Vagina (tissue), 2 donors: ENCODE measurements at regions not wholly inside any gene's neighbourhood (a gene's known extent, or its start where the extent isn't known, plus 50 kb on each side); places are given as distances from the start of the nearest gene placed in this dataset.

ENCODE experiments used
- POLR2AphosphoS5 ChIP-seq, 2 donors: sonication (generic); formaldehyde crosslinking; IDR thresholded peaks; one replicate each; pipeline ENCODE4 v1.9.0; 2017; ENCODE audit warnings: antibody characterized with exemption in 2 of 2, mild to moderate bottlenecking in 2 of 2, low read depth in 1 of 2; ENCODE audit not compliant: insufficient read depth in 1 of 2
- TF ChIP-seq, protein P1 (sequence below), 3 experiments: fragments of 450-650 bp in 2 of 3; fragments of 200-600 bp in 1 of 3; sonication (generic) in 1 of 3; IDR thresholded peaks; one replicate each; pipeline ENCODE4 v1.5.1; 2017 to 2019; ENCODE audit warnings: antibody characterized with exemption in 3 of 3, mild to moderate bottlenecking in 2 of 3, moderate library complexity in 2 of 3

DNA sequence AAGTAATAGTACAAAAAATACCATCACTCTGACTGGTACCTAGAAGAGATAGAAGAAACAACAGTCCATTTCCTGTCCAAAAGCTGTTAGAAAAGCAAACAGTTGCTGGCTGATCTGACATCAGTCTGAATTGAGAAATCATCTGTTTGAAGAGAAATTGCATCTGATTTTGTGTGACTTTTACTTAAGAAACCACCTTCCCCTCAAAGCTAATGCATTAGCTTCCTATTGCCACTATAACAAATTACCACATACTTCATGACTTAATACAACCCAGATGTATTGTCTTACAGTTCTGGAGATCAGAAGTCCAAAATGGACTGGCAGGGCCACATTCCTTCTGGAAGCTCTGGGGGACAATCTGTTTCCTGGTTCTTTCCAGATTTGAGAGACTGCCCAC, 385.9 kb upstream of the TLE4 start:
- no peak for TF ChIP-seq POLR2AphosphoS5 (IDR thresholded peaks at IDR 0.05; ENCODE audit: insufficient read depth in 1 of 2, low read depth in 1 of 2)
- TF ChIP-seq, protein P1, sequence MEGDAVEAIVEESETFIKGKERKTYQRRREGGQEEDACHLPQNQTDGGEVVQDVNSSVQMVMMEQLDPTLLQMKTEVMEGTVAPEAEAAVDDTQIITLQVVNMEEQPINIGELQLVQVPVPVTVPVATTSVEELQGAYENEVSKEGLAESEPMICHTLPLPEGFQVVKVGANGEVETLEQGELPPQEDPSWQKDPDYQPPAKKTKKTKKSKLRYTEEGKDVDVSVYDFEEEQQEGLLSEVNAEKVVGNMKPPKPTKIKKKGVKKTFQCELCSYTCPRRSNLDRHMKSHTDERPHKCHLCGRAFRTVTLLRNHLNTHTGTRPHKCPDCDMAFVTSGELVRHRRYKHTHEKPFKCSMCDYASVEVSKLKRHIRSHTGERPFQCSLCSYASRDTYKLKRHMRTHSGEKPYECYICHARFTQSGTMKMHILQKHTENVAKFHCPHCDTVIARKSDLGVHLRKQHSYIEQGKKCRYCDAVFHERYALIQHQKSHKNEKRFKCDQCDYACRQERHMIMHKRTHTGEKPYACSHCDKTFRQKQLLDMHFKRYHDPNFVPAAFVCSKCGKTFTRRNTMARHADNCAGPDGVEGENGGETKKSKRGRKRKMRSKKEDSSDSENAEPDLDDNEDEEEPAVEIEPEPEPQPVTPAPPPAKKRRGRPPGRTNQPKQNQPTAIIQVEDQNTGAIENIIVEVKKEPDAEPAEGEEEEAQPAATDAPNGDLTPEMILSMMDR (IDR thresholded peaks at IDR 0.05) = no peak
